Astrocyte of the cerebellum (primary cell): ENCODE measurements at regions not wholly inside any gene's neighbourhood (a gene's known extent, or its start where the extent isn't known, plus 50 kb on each side); places are given as distances from the start of the nearest gene placed in this dataset.

Source experiments
- DNase-seq: peaks from one replicate; pipeline ENCODE4 v3.0.0-alpha.2; 2011; ENCODE audit warnings: low read depth
- H3K4me3 ChIP-seq: 2 replicates; pipeline ENCODE4 v1.5.1; 2011; ENCODE audit warnings: mild to moderate bottlenecking, low read depth, low read length, moderate library complexity
- in situ Hi-C: cut with HindIII; loops from 2 replicates; pipeline ENCODE4 v1.10.0; 2017; ENCODE audit warnings: low sequenced_read_pairs
- TF ChIP-seq, protein P1 (sequence below): IDR thresholded peaks from 2 replicates; pipeline ENCODE4 v1.5.1; 2012; ENCODE audit warnings: low read length, low read depth, moderate library complexity, mild to moderate bottlenecking; ENCODE audit errors: missing control alignments

DNA sequence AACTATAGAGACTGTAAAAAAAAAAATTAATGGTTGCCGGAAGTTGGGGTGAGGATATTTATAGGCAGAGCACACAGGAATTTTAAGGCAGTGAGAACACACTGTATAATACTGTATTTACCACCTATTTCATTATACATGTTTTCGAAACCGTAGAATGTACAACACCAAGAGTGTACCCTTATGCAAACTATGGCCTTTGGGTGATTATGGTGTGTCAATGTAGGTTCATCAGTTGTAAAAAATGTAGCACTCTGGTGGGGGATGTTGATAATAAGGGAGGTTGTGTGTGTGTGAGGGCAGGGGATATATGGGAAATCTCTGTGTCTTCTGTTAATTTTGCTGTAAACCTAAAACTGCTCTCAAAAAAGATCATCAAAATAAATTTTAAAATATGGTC, 791.7 kb upstream of the CDH10 start:
- in situ Hi-C loops, result no loop called here
- DNase-seq, result no peak
- TF ChIP-seq, protein P1, sequence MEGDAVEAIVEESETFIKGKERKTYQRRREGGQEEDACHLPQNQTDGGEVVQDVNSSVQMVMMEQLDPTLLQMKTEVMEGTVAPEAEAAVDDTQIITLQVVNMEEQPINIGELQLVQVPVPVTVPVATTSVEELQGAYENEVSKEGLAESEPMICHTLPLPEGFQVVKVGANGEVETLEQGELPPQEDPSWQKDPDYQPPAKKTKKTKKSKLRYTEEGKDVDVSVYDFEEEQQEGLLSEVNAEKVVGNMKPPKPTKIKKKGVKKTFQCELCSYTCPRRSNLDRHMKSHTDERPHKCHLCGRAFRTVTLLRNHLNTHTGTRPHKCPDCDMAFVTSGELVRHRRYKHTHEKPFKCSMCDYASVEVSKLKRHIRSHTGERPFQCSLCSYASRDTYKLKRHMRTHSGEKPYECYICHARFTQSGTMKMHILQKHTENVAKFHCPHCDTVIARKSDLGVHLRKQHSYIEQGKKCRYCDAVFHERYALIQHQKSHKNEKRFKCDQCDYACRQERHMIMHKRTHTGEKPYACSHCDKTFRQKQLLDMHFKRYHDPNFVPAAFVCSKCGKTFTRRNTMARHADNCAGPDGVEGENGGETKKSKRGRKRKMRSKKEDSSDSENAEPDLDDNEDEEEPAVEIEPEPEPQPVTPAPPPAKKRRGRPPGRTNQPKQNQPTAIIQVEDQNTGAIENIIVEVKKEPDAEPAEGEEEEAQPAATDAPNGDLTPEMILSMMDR, result no peak
- no peak overlapping the region for H3K4me3 ChIP-seq

DNA sequence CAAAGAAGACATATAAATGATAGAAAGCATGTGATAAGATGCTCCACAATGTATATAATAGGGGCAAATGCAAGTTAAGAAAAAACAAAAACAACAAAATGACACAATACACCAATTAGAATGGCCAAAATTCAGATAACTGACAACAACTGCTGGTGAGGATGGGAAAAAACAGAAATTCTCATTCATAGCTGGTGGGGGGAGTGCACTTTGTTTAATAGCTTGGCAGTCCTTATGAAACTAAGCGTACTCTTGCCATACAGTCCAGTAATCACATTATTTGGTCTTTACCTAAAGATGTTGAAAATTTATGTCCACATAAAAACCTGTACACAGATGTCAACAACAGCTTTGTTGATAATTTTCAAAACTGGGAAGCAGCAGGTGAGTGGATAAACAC, 791.1 kb upstream of the CDH10 start:
- no peak for DNase-seq
- in situ Hi-C loops, result no loop called here
- TF ChIP-seq, protein P1, result no peak
- H3K4me3 ChIP-seq, result no peak overlapping the region

DNA sequence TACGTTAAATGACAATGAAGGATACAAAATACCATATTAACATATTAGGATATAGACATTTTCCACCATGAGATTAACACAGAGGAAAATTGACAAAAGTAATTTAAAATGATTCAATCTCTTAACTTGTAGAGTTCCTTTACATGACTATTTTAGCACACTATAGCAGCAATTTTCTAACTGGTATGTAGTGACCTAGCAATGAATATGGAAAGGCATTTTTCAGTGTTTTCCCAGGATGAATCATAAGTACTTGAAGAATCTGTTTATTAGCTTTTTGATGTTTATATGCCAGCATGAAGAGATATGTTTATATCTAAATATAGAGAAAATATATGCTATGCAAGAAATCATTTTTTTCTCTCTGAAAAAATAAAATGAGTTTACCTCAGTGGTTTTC, 782.5 kb upstream of the CDH10 start:
- TF ChIP-seq, protein P1, result no peak
- DNase-seq, result no peak
- in situ Hi-C loops, result no loop called here
- H3K4me3 ChIP-seq, result no peak overlapping the region

DNA sequence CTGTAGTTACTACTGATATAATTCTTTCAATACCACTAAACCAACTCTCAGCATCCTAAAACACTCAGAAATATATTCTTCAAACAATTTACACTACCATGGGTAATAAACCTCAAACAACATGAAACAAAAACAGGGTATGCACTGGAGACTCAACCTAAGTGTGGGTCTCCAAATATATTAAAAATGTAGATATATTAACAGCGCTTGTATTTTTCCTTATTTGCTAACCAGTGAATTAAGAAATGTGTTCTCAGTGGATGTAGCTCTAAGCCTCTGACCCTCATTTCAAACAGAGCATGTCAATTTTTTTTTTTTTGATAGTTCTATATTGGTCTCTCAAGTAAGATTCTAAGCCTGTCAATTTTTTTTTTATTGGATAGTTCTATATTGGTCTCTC, 778.5 kb upstream of the CDH10 start:
- TF ChIP-seq, protein P1, result no peak
- in situ Hi-C loops, result no loop called here
- no peak for DNase-seq
- H3K4me3 ChIP-seq, result no peak overlapping the region

DNA sequence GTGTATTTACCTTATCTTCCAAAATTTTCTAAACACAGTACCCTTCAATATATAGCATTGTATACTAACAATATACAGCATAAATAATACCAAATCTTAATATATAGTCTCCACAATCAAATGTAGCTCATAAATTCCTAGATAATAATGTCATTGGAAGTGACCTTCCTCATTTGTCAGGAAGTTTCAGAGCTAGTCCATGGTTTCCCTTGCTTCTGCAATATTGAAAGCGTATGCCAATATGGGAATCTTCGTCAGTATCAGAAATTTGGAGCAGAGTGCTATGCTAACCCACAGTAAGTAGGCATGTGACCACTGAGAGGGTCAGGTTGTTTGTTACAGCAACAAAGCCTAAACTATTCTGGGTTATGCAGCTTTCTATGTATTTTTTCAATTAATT, 774.9 kb upstream of the CDH10 start:
- in situ Hi-C loops, result no loop called here
- DNase-seq, result no peak
- H3K4me3 ChIP-seq, result no peak overlapping the region
- TF ChIP-seq, protein P1, result no peak

DNA sequence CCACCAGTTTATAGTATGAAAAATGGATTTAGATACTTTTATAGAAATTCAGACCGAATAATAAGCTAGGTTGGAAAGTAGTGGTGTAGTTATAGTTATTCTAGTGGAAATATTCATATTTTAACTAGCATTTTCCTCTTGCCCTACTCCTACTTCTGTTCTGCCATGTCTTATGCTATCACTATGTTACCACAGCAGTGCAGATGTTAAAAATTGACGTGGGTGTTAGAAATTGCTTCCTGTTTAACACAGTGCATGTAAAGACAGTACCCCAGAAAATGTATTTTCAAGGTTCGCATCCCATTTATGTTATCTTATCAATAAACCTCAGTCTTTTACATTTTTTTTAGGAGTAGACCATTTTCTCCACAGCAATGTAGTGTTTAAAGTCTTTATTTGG, 774.2 kb upstream of the CDH10 start:
- TF ChIP-seq, protein P1, result no peak
- no peak overlapping the region for H3K4me3 ChIP-seq

DNA sequence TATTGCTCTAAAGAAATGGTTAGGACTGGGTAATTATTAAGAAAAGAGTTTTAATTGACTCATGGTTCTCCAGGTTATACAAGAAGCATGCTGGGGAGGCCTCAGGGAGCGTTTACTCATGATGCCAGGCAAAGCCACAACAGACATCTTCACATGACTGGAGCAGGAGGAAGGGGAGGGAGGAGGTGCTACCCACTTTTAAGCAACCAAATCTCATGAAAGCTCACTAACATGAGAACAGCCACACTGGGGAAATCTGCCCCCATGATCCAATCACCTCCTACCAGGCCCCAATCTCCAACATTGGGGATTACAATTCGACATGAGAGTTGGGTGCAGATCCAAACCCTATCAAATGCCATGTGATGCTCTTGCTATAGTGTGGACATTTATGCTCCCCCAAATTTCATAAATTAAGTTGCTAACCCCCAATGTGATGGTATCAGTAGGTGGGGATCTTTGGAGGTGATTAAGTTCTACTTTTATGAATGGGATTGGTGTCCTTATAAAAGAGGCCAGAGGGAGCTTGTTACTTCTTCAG, 773.6 kb upstream of the CDH10 start:
- DNase-seq, result no peak
- in situ Hi-C loops, result no loop called here
- TF ChIP-seq, protein P1, result no peak
- H3K4me3 ChIP-seq, result no peak overlapping the region

More for the DNA sequence above, 774.2 kb upstream of the CDH10 start:
- in situ Hi-C loops, result no loop called here
- DNase-seq, result no peak
